Breast epithelium (tissue), 3 donors: ENCODE measurements at regions not wholly inside any gene's neighbourhood (a gene's known extent, or its start where the extent isn't known, plus 50 kb on each side); places are given as distances from the start of the nearest gene placed in this dataset.

Experiments
- CTCF ChIP-seq, 3 donors: fragments of 450-650 bp; IDR thresholded peaks; one replicate each; pipeline ENCODE4 v1.5.1; 2016 to 2017; ENCODE audit warnings: antibody characterized with exemption in 3 of 3, mild to moderate bottlenecking in 3 of 3, moderate library complexity in 3 of 3
- POLR2A ChIP-seq: fragments of 450-650 bp; IDR thresholded peaks from one replicate; pipeline ENCODE4 v1.6.1; 2016; ENCODE audit warnings: antibody characterized with exemption, mild to moderate bottlenecking, moderate library complexity
- POLR2AphosphoS5 ChIP-seq, 3 donors: sonication (generic); formaldehyde crosslinking; IDR thresholded peaks; one replicate each; pipeline ENCODE4 v1.6.1; 2017; ENCODE audit warnings: antibody characterized with exemption in 3 of 3

GRCh38 chr10:4129866-4130477 is 345.0 kb upstream of the KLF6 start:
- TF ChIP-seq POLR2A (no peak), CTCF (IDR thresholded peaks at IDR 0.05) (no peak), POLR2AphosphoS5 (IDR thresholded peaks at IDR 0.05) (no peak)
